GM19372 (cell line): ENCODE measurements at regions not wholly inside any gene's neighbourhood (a gene's known extent, or its start where the extent isn't known, plus 50 kb on each side); places are given as distances from the start of the nearest gene placed in this dataset.

Source experiments
- ATAC-seq: cut with Tn5 transposase; IDR thresholded peaks from one replicate; pipeline ENCODE4 v1.9.1; 2021; ENCODE audit warnings: mild to moderate bottlenecking, low read depth, moderate library complexity; ENCODE audit not compliant: unreplicated experiment

- no peak for ATAC-seq
Observed at GRCh38 chr12:76704693-76705092, 59.2 kb upstream of the ZDHHC17 start.

GRCh38 chr12:76706101-76706500, 57.8 kb upstream of the ZDHHC17 start:
- ATAC-seq: no peak

GRCh38 chr12:76706761-76707160, 57.2 kb upstream of the ZDHHC17 start:
- no peak for ATAC-seq

GRCh38 chr12:76707772-76708171, 56.1 kb upstream of the ZDHHC17 start:
- no peak for ATAC-seq

GRCh38 chr12:76708296-76708695, 55.6 kb upstream of the ZDHHC17 start:
- no peak for ATAC-seq

- no peak for ATAC-seq
Observed at GRCh38 chr12:76711241-76711640, 52.7 kb upstream of the ZDHHC17 start.

- no peak for ATAC-seq
Observed at GRCh38 chr12:76713130-76713529, 50.8 kb upstream of the ZDHHC17 start.

- ATAC-seq: no peak
Observed at GRCh38 chr12:76713986-76714385, 49.9 kb upstream of the ZDHHC17 start.
